ENCODE measurements at regions not wholly inside any gene's neighbourhood (a gene's known extent, or its start where the extent isn't known, plus 50 kb on each side); places are given as distances from the start of the nearest gene placed in this dataset.
"Not testable (repeated sequence)": the region's sequence is repeated elsewhere in the genome, so short reads cannot be mapped to it uniquely, and the experiment has no call there.

- no peak for DNase-seq (ENCODE audit: low read depth in 3 of 3)
Observed at GRCh38 chr5:98301547-98301946, 471.9 kb upstream of the RGMB start.

GRCh38 chr5:98307811-98308210, 465.7 kb upstream of the RGMB start:
- no peak for DNase-seq (ENCODE audit: low read depth in 3 of 3)

GRCh38 chr5:98308231-98308630, 465.2 kb upstream of the RGMB start:
- DNase-seq (ENCODE audit: low read depth in 3 of 3) = no peak

- DNase-seq (ENCODE audit: low read depth in 3 of 3) = no peak
Observed at GRCh38 chr5:98308960-98309359, 464.5 kb upstream of the RGMB start.

GRCh38 chr5:98309785-98310598, 463.5 kb upstream of the RGMB start:
- peak in 1 of 3 donors; percentile 0 for DNase-seq (ENCODE audit: low read depth in 3 of 3)

GRCh38 chr5:98314292-98314691, 459.2 kb upstream of the RGMB start:
- no peak for DNase-seq (ENCODE audit: low read depth in 3 of 3)

GRCh38 chr5:98318386-98318785, 455.1 kb upstream of the RGMB start:
- DNase-seq (ENCODE audit: low read depth in 3 of 3) = no peak

GRCh38 chr5:98319299-98320011, 454.0 kb upstream of the RGMB start:
- DNase-seq (ENCODE audit: low read depth in 3 of 3) = no peak

- DNase-seq (ENCODE audit: low read depth in 3 of 3) = no peak
Observed at GRCh38 chr5:98320343-98320742, 453.1 kb upstream of the RGMB start.

GRCh38 chr5:98321361-98321760, 452.1 kb upstream of the RGMB start:
- DNase-seq (ENCODE audit: low read depth in 3 of 3) = no peak

- DNase-seq (ENCODE audit: low read depth in 3 of 3) = not testable (repeated sequence)
Observed at GRCh38 chr5:98325187-98325586, 448.3 kb upstream of the RGMB start.

- DNase-seq (ENCODE audit: low read depth in 3 of 3) = no peak
Observed at GRCh38 chr5:98328015-98328414, 445.4 kb upstream of the RGMB start.

GRCh38 chr5:98330871-98331270, 442.6 kb upstream of the RGMB start:
- no peak for DNase-seq (ENCODE audit: low read depth in 3 of 3)

- DNase-seq (ENCODE audit: low read depth in 3 of 3) = no peak
Observed at GRCh38 chr5:98333921-98334320, 439.5 kb upstream of the RGMB start.

GRCh38 chr5:98334946-98335345, 438.5 kb upstream of the RGMB start:
- DNase-seq (ENCODE audit: low read depth in 3 of 3) = no peak

- DNase-seq (ENCODE audit: low read depth in 3 of 3) = no peak
Observed at GRCh38 chr5:98339141-98339848, 434.2 kb upstream of the RGMB start.

- DNase-seq (ENCODE audit: low read depth in 3 of 3) = no peak
Observed at GRCh38 chr5:98341038-98342032, 432.1 kb upstream of the RGMB start.

- DNase-seq (ENCODE audit: low read depth in 3 of 3) = not testable (repeated sequence)
Observed at GRCh38 chr5:98342958-98343660, 430.4 kb upstream of the RGMB start.

GRCh38 chr5:98349251-98349989, 424.0 kb upstream of the RGMB start:
- no peak for DNase-seq (ENCODE audit: low read depth in 3 of 3)

GRCh38 chr5:98349990-98350365, 423.5 kb upstream of the RGMB start:
- no peak for DNase-seq (ENCODE audit: low read depth in 3 of 3)

Measured in stimulated activated CD4-positive, alpha-beta T cell treated with anti-CD3 and anti-CD28 coated beads, TNF-alpha, amount 100 ng/mL, for 48 hours (primary cell).